GM23338 (cell line): ENCODE measurements at regions not wholly inside any gene's neighbourhood (a gene's known extent, or its start where the extent isn't known, plus 50 kb on each side); places are given as distances from the start of the nearest gene placed in this dataset.

Source experiments
- CTCF ChIP-seq, 2 experiments: fragments of 200-600 bp in 1 of 2; sonication (generic) in 1 of 2; conservative IDR thresholded peaks; 2 replicates each; pipeline versions ENCODE4 v1.5.1 to v1.6.1; 2016 to 2017; ENCODE audit warnings: antibody characterized with exemption in 2 of 2, low read depth in 2 of 2, mild to moderate bottlenecking in 2 of 2, moderate library complexity in 1 of 2
- POLR2AphosphoS5 ChIP-seq: IDR thresholded peaks from 2 replicates; pipeline ENCODE4 v1.6.1; 2016; ENCODE audit warnings: antibody characterized with exemption, low read depth
- REST ChIP-seq: IDR thresholded peaks from one replicate; pipeline ENCODE4 v1.6.1; 2018; ENCODE audit warnings: antibody characterized with exemption; ENCODE audit not compliant: unreplicated experiment
- ZNF114 ChIP-seq: fragments of 250-450 bp; sonication (Bioruptor Pico); IDR thresholded peaks from 2 replicates; pipeline ENCODE4 v1.5.0; 2020; ENCODE audit warnings: mild to moderate bottlenecking, moderate library complexity

DNA sequence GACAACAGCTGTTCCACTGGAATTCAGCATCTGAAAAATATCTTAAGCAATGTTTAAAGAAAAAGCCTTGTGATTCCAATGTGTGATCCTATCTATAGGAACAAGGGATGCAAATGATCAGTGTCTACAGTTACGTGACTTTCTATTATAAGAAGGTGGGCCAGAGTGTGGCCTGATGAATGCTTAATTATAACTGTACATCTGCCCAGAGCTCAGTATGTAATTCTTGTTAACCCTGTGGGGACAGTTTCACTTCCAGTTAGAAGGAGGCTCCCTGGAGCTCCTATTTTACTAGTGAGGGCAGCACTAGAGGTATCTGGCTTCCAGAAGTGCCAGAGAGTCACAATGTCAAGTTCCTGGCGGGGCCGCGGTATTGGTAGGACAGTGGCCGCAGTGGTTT, 288.5 kb downstream of the USP46 start:
- no peak for TF ChIP-seq CTCF (conservative IDR thresholded peaks at IDR 0.05; ENCODE audit: low read depth in 2 of 2)
- TF ChIP-seq ZNF114 (CRISPR knock-in tag): no peak
- no peak for TF ChIP-seq REST
- no peak for TF ChIP-seq POLR2AphosphoS5
